Right lobe of liver (tissue), 6 donors: ENCODE measurements at regions not wholly inside any gene's neighbourhood (a gene's known extent, or its start where the extent isn't known, plus 50 kb on each side); places are given as distances from the start of the nearest gene placed in this dataset.

Experiments used
- ATAC-seq, 4 donors: fragments of 200-7000 bp; cut with Tn5 transposase; one replicate each; pipeline ENCODE4 v1.9.1; 2020; ENCODE audit warnings: mild to moderate bottlenecking in 4 of 4, moderate library complexity in 4 of 4
- DNase-seq, 3 donors: peaks; one replicate each; pipeline ENCODE4 v3.0.0-alpha.2; 2020
- H3K27ac ChIP-seq, 3 donors: fragments of 200-600 bp; one replicate each; pipeline ENCODE4 v1.8.0; 2022
- H3K27me3 ChIP-seq, 2 donors: fragments of 200-600 bp; one replicate each; pipeline ENCODE4 v1.8.0; 2022
- H3K36me3 ChIP-seq, 4 donors: fragments of 200-600 bp; sonication (generic) in 1 of 4; one replicate each; pipeline versions ENCODE4 v1.5.1 to v1.8.0; 2017 to 2022; ENCODE audit warnings: control low read depth in 1 of 4
- H3K4me1 ChIP-seq, 4 donors: fragments of 200-600 bp; sonication (generic) in 1 of 4; one replicate each; pipeline versions ENCODE4 v1.5.1 to v1.8.0; 2017 to 2022; ENCODE audit warnings: control low read depth in 1 of 4
- H3K4me3 ChIP-seq, 3 donors: fragments of 200-600 bp; one replicate each; pipeline ENCODE4 v1.8.0; 2022
- H3K9me3 ChIP-seq, 4 donors: fragments of 200-600 bp; sonication (generic) in 1 of 4; one replicate each; pipeline versions ENCODE4 v1.5.1 to v1.8.0; 2017 to 2022; ENCODE audit warnings: control low read depth in 1 of 4
- CTCF ChIP-seq, 4 donors: fragments of 200-600 bp in 3 of 4; fragments of 450-650 bp in 1 of 4; IDR thresholded peaks; one replicate each; pipeline versions ENCODE4 v1.5.1 to v1.8.0; 2016 to 2022; ENCODE audit warnings: antibody characterized with exemption in 4 of 4, mild to moderate bottlenecking in 2 of 4
- POLR2A ChIP-seq: fragments of 450-650 bp; IDR thresholded peaks from one replicate; pipeline ENCODE4 v1.6.1; 2017; ENCODE audit warnings: antibody characterized with exemption, mild to moderate bottlenecking
- WGBS: methylation state at CpG from one replicate; pipeline ENCODE4 v1.1.6; 2018; ENCODE audit warnings: low coverage, low lambda C conversion rate; ENCODE audit not compliant: insufficient coverage; ENCODE audit errors: missing lambda C conversion rate; 5-methylcytosine and 5-hydroxymethylcytosine counted together
- intact Hi-C, 2 donors: fragments of 100-400 bp; cut with DNase I; formaldehyde crosslinking; loops; one replicate each; pipeline versions ENCODE4 v1.11.2 to v1.14.1; 2022
- donor health status: DM: no; HTN: yes; CAD: no.
- donor health status: DM: no; HTN: no; CAD: no.
- donor health status: DM: no; HTN: no; CAD: no.
- donor health status: DM: no; HTN: yes; CAD: no.
- donor health status: DM: no; HTN: yes; CAD: no.

GRCh38 chr13:58989556-58989955 lies 1174.2 kb downstream of the DIAPH3 start:
- DNase-seq (no peak), ATAC-seq (no peak)
- intact Hi-C loops, result no loop called here
- TF ChIP-seq POLR2A (no peak), CTCF (IDR thresholded peaks at IDR 0.05) (no peak)
- H3K4me1 ChIP-seq, result no peaks in the 10 kb centered on the region
- no peak overlapping the region for H3K4me3 ChIP-seq
- H3K36me3 ChIP-seq, result no peaks in the 10 kb centered on the region
- H3K27me3 ChIP-seq, result no peaks in the 10 kb centered on the region
- WGBS, result 55% methylated on average over 1 of the region's 1 CpG
- no peaks in the 10 kb centered on the region for H3K9me3 ChIP-seq
- no peak overlapping the region for H3K27ac ChIP-seq

- 56% methylated on average over 3 of the region's 3 CpGs for WGBS
- Histone ChIP-seq H3K4me1 (no peaks in the 10 kb centered on the region), H3K27ac (no peak overlapping the region), H3K27me3 (no peaks in the 10 kb centered on the region), H3K36me3 (no peaks in the 10 kb centered on the region), H3K4me3 (no peak overlapping the region), H3K9me3 (no peaks in the 10 kb centered on the region)
- no peak for ATAC-seq
- TF ChIP-seq POLR2A, result no peak
- TF ChIP-seq CTCF (IDR thresholded peaks at IDR 0.05), result no peak
- no peak for DNase-seq
- intact Hi-C loops, result no loop called here
Observed at GRCh38 chr13:58991826-58992477, 1171.8 kb downstream of the DIAPH3 start.

GRCh38 chr13:58992478-58993042 lies 1171.2 kb downstream of the DIAPH3 start:
- no peak for DNase-seq
- 79% methylated on average over 5 of the region's 5 CpGs for WGBS
- TF ChIP-seq CTCF (IDR thresholded peaks at IDR 0.05) (no peak), POLR2A (no peak)
- no peak for ATAC-seq
- Histone ChIP-seq H3K36me3 (no peaks in the 10 kb centered on the region), H3K9me3 (no peaks in the 10 kb centered on the region), H3K27ac (no peak overlapping the region), H3K4me3 (no peak overlapping the region), H3K4me1 (no peaks in the 10 kb centered on the region), H3K27me3 (no peaks in the 10 kb centered on the region)
- intact Hi-C loops, result no loop called here

- TF ChIP-seq POLR2A, result no peak
- TF ChIP-seq CTCF (IDR thresholded peaks at IDR 0.05), result no peak
- Histone ChIP-seq H3K4me3 (no peak overlapping the region), H3K36me3 (no peaks in the 10 kb centered on the region), H3K27me3 (no peaks in the 10 kb centered on the region), H3K27ac (no peak overlapping the region), H3K9me3 (no peaks in the 10 kb centered on the region), H3K4me1 (no peaks in the 10 kb centered on the region)
- ATAC-seq (no peak), DNase-seq (no peak)
- intact Hi-C loops, result no loop called here
- WGBS, result 64% methylated on average over 4 of the region's 4 CpGs
Observed at GRCh38 chr13:58994077-58994476, 1169.7 kb downstream of the DIAPH3 start.

GRCh38 chr13:58994777-58995176 lies 1169.0 kb downstream of the DIAPH3 start:
- Histone ChIP-seq H3K4me1 (no peaks in the 10 kb centered on the region), H3K4me3 (no peak overlapping the region), H3K27me3 (no peaks in the 10 kb centered on the region), H3K36me3 (no peaks in the 10 kb centered on the region), H3K9me3 (no peaks in the 10 kb centered on the region), H3K27ac (no peak overlapping the region)
- TF ChIP-seq CTCF (IDR thresholded peaks at IDR 0.05) (no peak), POLR2A (no peak)
- ATAC-seq, result no peak
- no peak for DNase-seq
- intact Hi-C loops, result no loop called here
